NOMO-1 treated with DMSO at 0.1 percent for 48 hours (cell line): ENCODE measurements at regions not wholly inside any gene's neighbourhood (a gene's known extent, or its start where the extent isn't known, plus 50 kb on each side); places are given as distances from the start of the nearest gene placed in this dataset.
"Not testable (repeated sequence)": the region's sequence is repeated elsewhere in the genome, so short reads cannot be mapped to it uniquely, and the experiment has no call there.

ENCODE experiments used
- DNase-seq: peaks from one replicate; lab custom pipeline; 2025; ENCODE audit not compliant: unreplicated experiment; lab: John Stamatoyannopoulos, UW

GRCh38 chr4:73348185-73348584 lies 55.9 kb upstream of the ALB start:
- no peak for DNase-seq

DNA sequence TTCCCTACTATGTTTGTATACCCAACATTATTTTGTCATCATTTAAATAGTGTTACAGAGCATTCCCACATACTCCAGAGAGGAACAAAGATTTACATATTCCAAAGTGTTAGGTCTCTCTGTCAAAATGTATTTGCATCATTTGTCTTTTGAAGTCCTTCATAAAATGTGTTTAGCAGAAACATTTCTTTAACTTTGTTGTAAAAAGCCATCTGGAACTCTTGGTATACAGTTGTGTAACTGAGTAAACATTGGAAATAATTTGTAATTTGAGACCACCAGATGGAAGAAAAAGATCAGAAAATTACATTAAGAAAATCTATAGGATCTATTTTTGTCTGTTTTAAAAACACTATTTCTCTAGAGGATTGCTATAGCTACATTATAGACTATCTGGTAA lies 56.6 kb upstream of the ALB start:
- no peak for DNase-seq

GRCh38 chr4:73345399-73345975 lies 58.6 kb upstream of the ALB start:
- no peak for DNase-seq

DNA sequence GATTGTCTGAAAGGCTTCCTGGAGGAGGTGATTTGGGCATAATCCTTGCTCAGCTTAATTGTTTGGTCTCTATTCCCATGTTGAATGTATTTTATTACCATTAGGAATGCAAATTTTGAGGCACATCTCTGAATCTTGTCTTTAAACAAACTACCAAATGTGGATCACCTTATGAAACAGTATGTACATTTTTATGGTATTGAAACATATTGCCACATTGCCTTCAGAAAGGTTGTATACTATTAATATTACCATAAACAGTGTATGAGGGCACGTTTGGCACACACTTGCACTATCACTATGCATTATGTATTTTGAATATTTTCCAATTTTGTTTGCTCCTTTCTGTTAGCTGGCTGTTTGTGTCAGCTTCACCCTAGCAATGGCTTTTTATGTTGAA lies 60.0 kb upstream of the ALB start:
- DNase-seq, result no peak

- no peak for DNase-seq
These were observed 60.7 kb upstream of the ALB start for GRCh38 chr4:73343432-73343831.

DNA sequence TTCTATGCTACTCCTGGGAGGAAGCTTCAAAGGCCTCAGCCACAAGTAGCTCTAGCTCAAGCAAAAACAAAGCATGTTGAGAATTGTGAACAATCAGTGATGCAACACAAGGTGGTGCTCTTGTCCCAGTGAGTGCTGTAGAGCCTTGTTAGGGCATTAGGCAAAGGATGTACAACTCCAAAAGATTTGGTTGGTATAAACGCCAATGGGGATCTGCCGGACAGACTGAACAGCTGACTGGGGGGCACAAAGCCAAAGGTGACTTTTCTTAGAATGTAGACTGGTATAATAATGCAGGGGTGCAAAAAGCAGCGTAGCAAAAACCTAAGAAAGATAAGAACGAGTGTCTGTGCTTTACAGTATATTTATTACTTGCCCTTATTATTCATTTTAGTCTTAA lies 62.6 kb upstream of the ALB start:
- DNase-seq, result peak; percentile 26

GRCh38 chr4:73340917-73341316 lies 63.2 kb upstream of the ALB start:
- DNase-seq, result no peak

GRCh38 chr4:73335679-73336078 lies 68.4 kb upstream of the ALB start:
- DNase-seq, result no peak

- not testable (repeated sequence) for DNase-seq
These were observed 72.1 kb upstream of the ALB start for GRCh38 chr4:73332012-73332411.

GRCh38 chr4:73329300-73329699 lies 70.7 kb upstream of the ANKRD17 start:
- no peak for DNase-seq

- DNase-seq, result not testable (repeated sequence)
These were observed 67.2 kb upstream of the ANKRD17 start for GRCh38 chr4:73325776-73326175.

- no peak for DNase-seq
These were observed 58.5 kb upstream of the ANKRD17 start for GRCh38 chr4:73317092-73317491.

- peak; percentile 80 for DNase-seq
These were observed 56.5 kb upstream of the ANKRD17 start for GRCh38 chr4:73315091-73315490.

GRCh38 chr4:73312967-73313366 lies 54.4 kb upstream of the ANKRD17 start:
- no peak for DNase-seq

DNA sequence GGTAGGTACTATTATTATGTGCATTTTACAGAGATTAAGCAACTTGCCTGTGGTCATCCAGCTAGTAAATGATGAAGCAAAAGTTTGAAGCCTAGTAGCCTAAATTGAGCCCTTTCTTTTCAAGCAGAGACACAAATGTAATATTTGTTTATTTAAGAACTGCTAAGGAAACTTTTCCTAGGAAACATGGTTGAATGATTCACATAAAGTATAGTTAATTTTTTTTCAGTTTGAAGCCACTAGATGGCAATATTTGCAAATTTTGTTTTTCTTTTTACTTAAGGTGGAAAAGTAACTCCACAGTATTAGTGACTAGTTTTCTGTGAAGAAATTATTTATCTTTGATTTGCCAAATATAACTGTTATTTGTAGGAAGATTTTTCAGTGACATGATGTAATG lies 52.8 kb upstream of the ANKRD17 start:
- peak; percentile 17 for DNase-seq

DNA sequence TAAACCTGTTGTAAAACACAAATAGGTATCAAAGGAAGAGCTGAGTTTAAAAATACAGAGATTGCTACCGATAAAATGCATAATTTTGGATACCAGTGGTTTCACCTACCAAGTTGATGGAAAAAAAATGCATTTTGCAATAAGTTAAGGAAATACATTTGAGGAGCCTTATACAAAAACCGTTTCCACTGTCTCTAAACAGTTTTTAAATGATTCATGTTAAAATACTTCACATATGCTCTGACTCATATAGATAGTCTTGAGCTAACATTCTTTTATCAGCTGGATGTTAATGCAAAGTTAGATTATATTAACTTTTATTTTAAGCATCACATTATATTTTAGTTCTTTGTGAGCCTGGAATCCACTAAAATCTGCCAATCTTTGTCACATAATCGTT lies 50.6 kb upstream of the ANKRD17 start:
- DNase-seq, result no peak
